ENCODE measurements at regions not wholly inside any gene's neighbourhood (a gene's known extent, or its start where the extent isn't known, plus 50 kb on each side); places are given as distances from the start of the nearest gene placed in this dataset.
"Not testable (repeated sequence)": the region's sequence is repeated elsewhere in the genome, so short reads cannot be mapped to it uniquely, and the experiment has no call there.

GRCh38 chr13:18949489-18949761, 232.2 kb downstream of the TUBA3C start:
- no peak for DNase-seq (ENCODE audit: low read depth, low spot score)

GRCh38 chr13:18948664-18949488, 232.7 kb downstream of the TUBA3C start:
- DNase-seq (ENCODE audit: low read depth, low spot score): no peak

GRCh38 chr13:18948012-18948663, 233.5 kb downstream of the TUBA3C start:
- no peak for DNase-seq (ENCODE audit: low read depth, low spot score)

GRCh38 chr13:18947376-18947977, 234.1 kb downstream of the TUBA3C start:
- DNase-seq (ENCODE audit: low read depth, low spot score): no peak

GRCh38 chr13:18946738-18947137, 234.9 kb downstream of the TUBA3C start:
- DNase-seq (ENCODE audit: low read depth, low spot score): no peak

GRCh38 chr13:18944501-18945068, 237.0 kb downstream of the TUBA3C start:
- no peak for DNase-seq (ENCODE audit: low read depth, low spot score)

- DNase-seq (ENCODE audit: low read depth, low spot score): no peak
Measured at GRCh38 chr13:18943721-18944391, 237.8 kb downstream of the TUBA3C start.

- DNase-seq (ENCODE audit: low read depth, low spot score): no peak
Measured at GRCh38 chr13:18943273-18943672, 238.4 kb downstream of the TUBA3C start.

GRCh38 chr13:18936104-18936503, 245.5 kb downstream of the TUBA3C start:
- no peak for DNase-seq (ENCODE audit: low read depth, low spot score)

- DNase-seq (ENCODE audit: low read depth, low spot score): no peak
Measured at GRCh38 chr13:18921063-18921462, 260.6 kb downstream of the TUBA3C start.

- not testable (repeated sequence) for DNase-seq (ENCODE audit: low read depth, low spot score)
Measured at GRCh38 chr13:18905096-18905495, 276.5 kb downstream of the TUBA3C start.

- not testable (repeated sequence) for DNase-seq (ENCODE audit: low read depth, low spot score)
Measured at GRCh38 chr13:18895411-18895810, 286.2 kb downstream of the TUBA3C start.

GRCh38 chr13:18891242-18891641, 290.4 kb downstream of the TUBA3C start:
- not testable (repeated sequence) for DNase-seq (ENCODE audit: low read depth, low spot score)

GRCh38 chr13:18874875-18875789, 306.5 kb downstream of the TUBA3C start:
- DNase-seq (ENCODE audit: low read depth, low spot score): not testable (repeated sequence)

- DNase-seq (ENCODE audit: low read depth, low spot score): not testable (repeated sequence)
Measured at GRCh38 chr13:18870557-18870956, 311.1 kb downstream of the TUBA3C start.

- not testable (repeated sequence) for DNase-seq (ENCODE audit: low read depth, low spot score)
Measured at GRCh38 chr13:18869365-18869764, 312.3 kb downstream of the TUBA3C start.

GRCh38 chr13:18837986-18838629, 343.5 kb downstream of the TUBA3C start:
- DNase-seq (ENCODE audit: low read depth, low spot score): not testable (repeated sequence)

- not testable (repeated sequence) for DNase-seq (ENCODE audit: low read depth, low spot score)
Measured at GRCh38 chr13:18837179-18837745, 344.4 kb downstream of the TUBA3C start.

GRCh38 chr13:18836371-18837178, 345.0 kb downstream of the TUBA3C start:
- DNase-seq (ENCODE audit: low read depth, low spot score): not testable (repeated sequence)
